Heart left ventricle (tissue), 16 donors: ENCODE measurements at regions not wholly inside any gene's neighbourhood (a gene's known extent, or its start where the extent isn't known, plus 50 kb on each side); places are given as distances from the start of the nearest gene placed in this dataset.

Source experiments
- ATAC-seq, 4 donors: fragments of 200-7000 bp; cut with Tn5 transposase; one replicate each; pipeline ENCODE4 v1.9.1; 2020 to 2022; ENCODE audit warnings: moderate library complexity in 4 of 4, mild to moderate bottlenecking in 3 of 4, moderate number of reproducible peaks in 1 of 4
- DNase-seq, 5 donors: peaks; one replicate each; pipeline ENCODE4 v3.0.0-alpha.2; 2020
- H3K27ac ChIP-seq, 12 donors: fragments of 200-600 bp; sonication (generic) in 4 of 12; one replicate each; pipeline versions ENCODE4 v1.5.0 to v1.8.0; 2016 to 2022; ENCODE audit warnings: mild to moderate bottlenecking in 2 of 12
- H3K27me3 ChIP-seq, 9 donors: fragments of 200-600 bp; sonication (generic) in 2 of 9; one replicate each; pipeline versions ENCODE4 v1.5.1 to v1.8.0; 2016 to 2022; ENCODE audit warnings: mild to moderate bottlenecking in 3 of 9
- H3K36me3 ChIP-seq, 9 donors: fragments of 200-600 bp; sonication (generic) in 2 of 9; one replicate each; pipeline versions ENCODE4 v1.5.0 to v1.8.0; 2018 to 2022; ENCODE audit warnings: mild to moderate bottlenecking in 2 of 9
- H3K4me1 ChIP-seq, 12 donors: fragments of 200-600 bp; sonication (generic) in 4 of 12; one replicate each; pipeline versions ENCODE4 v1.5.0 to v1.8.0; 2016 to 2022; ENCODE audit warnings: mild to moderate bottlenecking in 3 of 12
- H3K4me3 ChIP-seq, 12 donors: fragments of 200-600 bp; sonication (generic) in 4 of 12; one replicate each; pipeline versions ENCODE4 v1.5.0 to v1.8.0; 2017 to 2022; ENCODE audit warnings: mild to moderate bottlenecking in 9 of 12, moderate library complexity in 4 of 12
- H3K9me3 ChIP-seq, 12 donors: fragments of 200-600 bp; sonication (generic) in 4 of 12; one replicate each; pipeline versions ENCODE4 v1.5.0 to v1.8.0; 2016 to 2022; ENCODE audit warnings: mild to moderate bottlenecking in 1 of 12
- CTCF ChIP-seq, 12 donors: fragments of 200-600 bp; sonication (generic) in 4 of 12; IDR thresholded peaks; one replicate each; pipeline versions ENCODE4 v1.5.0 to v1.8.0; 2018 to 2022; ENCODE audit warnings: antibody characterized with exemption in 12 of 12, mild to moderate bottlenecking in 5 of 12
- POLR2A ChIP-seq, 2 donors: fragments of 450-650 bp; IDR thresholded peaks; one replicate each; pipeline ENCODE4 v1.6.1; 2017; ENCODE audit warnings: antibody characterized with exemption in 2 of 2, mild to moderate bottlenecking in 2 of 2, moderate library complexity in 2 of 2
- WGBS, 4 donors: extraction: QIAGEN DNeasy Blood & Tissue Kit in 2 of 4; methylation state at CpG; one replicate each; pipeline versions ENCODE4 v1.1.5 to v1.1.7; 2013 to 2018; 5-methylcytosine and 5-hydroxymethylcytosine counted together
- intact Hi-C, 10 donors: fragments of 100-400 bp; cut with DNase I; formaldehyde crosslinking; loops; one replicate each; pipeline versions ENCODE4 v1.11.1 to v1.14.2; 2022
- donor health status: ischemic (EF 13 %, LVEDD 7.1; RV severe dilation, severe dysfunction).
- donor health status: healthy with polysubstance abuse.
- donor health status: DM: no; HTN: yes; CAD: no.
- donor health status: DM: no; HTN: no; CAD: no.
- donor health status: ischemic (EF 25% LVEDD 6.9; RV normal size, moderate dysfunction).
- donor health status: ischemic (EF 25% LVEDD 5.7; RV mildly dilated, moderate dysfunction).
- donor health status: healthy.
- donor health status: DM: yes; HTN: yes; CAD: no.
- donor health status: ischemic (EF 35%, LVEDD 5.7; RV mildly dilated, moderate dysfunction).
- donor health status: nonischemic (EF 11% LVEDD 7.7; RV severe dilation, severe dysfunction).
- donor health status: DM: yes; HTN: yes; CAD: no.
- donor health status: PGD.
- donor health status: ischemic (EF 29% LVEDD 5.4; RV normal size, mild dysfunction).
- donor health status: nonischemic (EF 23%, LVEDD 6.1; RV moderate dilation, normal function).

GRCh38 chr13:31528758-31529157 is 210.6 kb upstream of the RXFP2 start:
- Histone ChIP-seq H3K4me3 (no peak overlapping the region), H3K36me3 (no peaks in the 10 kb centered on the region), H3K9me3 (no peaks in the 10 kb centered on the region), H3K4me1 (no peaks in the 10 kb centered on the region), H3K27ac (no peak overlapping the region), H3K27me3 (peaks cover 0 to 3% (median 0%) of the 10 kb centered on the region in 9 donors)
- ATAC-seq (no peak), DNase-seq (no peak)
- TF ChIP-seq POLR2A (IDR thresholded peaks at IDR 0.05), result no peak
- TF ChIP-seq CTCF (IDR thresholded peaks at IDR 0.05), result no peak
- WGBS, 4 donors, result 55 to 79% (median 74%) methylated on average over 1 of the region's 1 CpG
- intact Hi-C loops, result no loop called here

- H3K36me3 ChIP-seq, result no peaks in the 10 kb centered on the region
- ATAC-seq, result no peak
- peaks cover 0 to 5% (median 0%) of the 10 kb centered on the region in 9 donors for H3K27me3 ChIP-seq
- DNase-seq, result no peak
- no peak overlapping the region for H3K4me3 ChIP-seq
- TF ChIP-seq POLR2A (IDR thresholded peaks at IDR 0.05) (no peak), CTCF (IDR thresholded peaks at IDR 0.05) (no peak)
- H3K4me1 ChIP-seq, result no peaks in the 10 kb centered on the region
- WGBS, 4 donors, result 85 to 88% (median 86%) methylated on average over 4 of the region's 4 CpGs
- no peak overlapping the region for H3K27ac ChIP-seq
- no peaks in the 10 kb centered on the region for H3K9me3 ChIP-seq
- intact Hi-C loops, result loop anchor here in 4 of 10 donors (10.0 kb wide), 2 partner anchors 96 to 214 kb away; no protein-coding TSS in a partner anchor
These were observed 208.4 kb upstream of the RXFP2 start for GRCh38 chr13:31530922-31531321.

- H3K4me3 ChIP-seq, result no peak overlapping the region
- 63 to 81% (median 76%) methylated on average over 1 of the region's 1 CpG for WGBS, 4 donors
- H3K27me3 ChIP-seq, result peaks cover 0 to 5% (median 0%) of the 10 kb centered on the region in 9 donors
- intact Hi-C loops, result loop anchor here in 6 of 10 donors (5.0 to 10.0 kb wide), 4 partner anchors 102 to 208 kb away; partner anchors contain the start of gene RXFP2 (in 1 of the 6)
- H3K4me1 ChIP-seq, result no peaks in the 10 kb centered on the region
- no peak overlapping the region for H3K27ac ChIP-seq
- ATAC-seq (no peak), DNase-seq (no peak)
- H3K9me3 ChIP-seq, result no peaks in the 10 kb centered on the region
- TF ChIP-seq POLR2A (IDR thresholded peaks at IDR 0.05) (no peak), CTCF (IDR thresholded peaks at IDR 0.05) (no peak)
- H3K36me3 ChIP-seq, result no peaks in the 10 kb centered on the region
These were observed 202.3 kb upstream of the RXFP2 start for GRCh38 chr13:31537052-31537451.

GRCh38 chr13:31538067-31539042 is 201.0 kb upstream of the RXFP2 start:
- H3K9me3 ChIP-seq, result no peaks in the 10 kb centered on the region
- no peak for ATAC-seq
- no peaks in the 10 kb centered on the region for H3K4me1 ChIP-seq
- H3K4me3 ChIP-seq, result no peak overlapping the region
- WGBS, 4 donors, result 37 to 47% (median 41%) methylated on average over 6 of the region's 6 CpGs
- no peak for DNase-seq
- H3K27ac ChIP-seq, result no peak overlapping the region
- H3K27me3 ChIP-seq, result peaks cover 0 to 5% (median 0%) of the 10 kb centered on the region in 9 donors
- H3K36me3 ChIP-seq, result no peaks in the 10 kb centered on the region
- TF ChIP-seq CTCF (IDR thresholded peaks at IDR 0.05) (peak in 11 of 12 donors; percentile 9 to 66 (median 50)), POLR2A (IDR thresholded peaks at IDR 0.05) (no peak)
- intact Hi-C loops, result loop anchor here in 6 of 10 donors (5.0 to 10.0 kb wide), 4 partner anchors 104 to 206 kb away; partner anchors contain the start of gene RXFP2 (in 1 of the 6)
